Prostate gland (tissue), 2 donors: ENCODE measurements at regions not wholly inside any gene's neighbourhood (a gene's known extent, or its start where the extent isn't known, plus 50 kb on each side); places are given as distances from the start of the nearest gene placed in this dataset.

Experiments
- POLR2AphosphoS5 ChIP-seq: sonication (generic); formaldehyde crosslinking; IDR thresholded peaks from one replicate; pipeline ENCODE4 v1.6.1; 2017; ENCODE audit warnings: antibody characterized with exemption
- TF ChIP-seq, protein P1 (sequence below), 4 experiments: fragments of 200-600 bp in 2 of 4; fragments of 450-650 bp in 2 of 4; sonication (generic) in 2 of 4; IDR thresholded peaks; 1 replicate in 3 of 4; 2 replicates in 1 of 4; pipeline ENCODE4 v1.5.1; 2016 to 2019; ENCODE audit warnings: antibody characterized with exemption in 4 of 4, mild to moderate bottlenecking in 2 of 4, moderate library complexity in 2 of 4

- no peak for TF ChIP-seq POLR2AphosphoS5
- TF ChIP-seq, protein P1, sequence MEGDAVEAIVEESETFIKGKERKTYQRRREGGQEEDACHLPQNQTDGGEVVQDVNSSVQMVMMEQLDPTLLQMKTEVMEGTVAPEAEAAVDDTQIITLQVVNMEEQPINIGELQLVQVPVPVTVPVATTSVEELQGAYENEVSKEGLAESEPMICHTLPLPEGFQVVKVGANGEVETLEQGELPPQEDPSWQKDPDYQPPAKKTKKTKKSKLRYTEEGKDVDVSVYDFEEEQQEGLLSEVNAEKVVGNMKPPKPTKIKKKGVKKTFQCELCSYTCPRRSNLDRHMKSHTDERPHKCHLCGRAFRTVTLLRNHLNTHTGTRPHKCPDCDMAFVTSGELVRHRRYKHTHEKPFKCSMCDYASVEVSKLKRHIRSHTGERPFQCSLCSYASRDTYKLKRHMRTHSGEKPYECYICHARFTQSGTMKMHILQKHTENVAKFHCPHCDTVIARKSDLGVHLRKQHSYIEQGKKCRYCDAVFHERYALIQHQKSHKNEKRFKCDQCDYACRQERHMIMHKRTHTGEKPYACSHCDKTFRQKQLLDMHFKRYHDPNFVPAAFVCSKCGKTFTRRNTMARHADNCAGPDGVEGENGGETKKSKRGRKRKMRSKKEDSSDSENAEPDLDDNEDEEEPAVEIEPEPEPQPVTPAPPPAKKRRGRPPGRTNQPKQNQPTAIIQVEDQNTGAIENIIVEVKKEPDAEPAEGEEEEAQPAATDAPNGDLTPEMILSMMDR (IDR thresholded peaks at IDR 0.05): no peak
These were observed 227.7 kb upstream of the HMGA2 start for GRCh38 chr12:65596514-65597091.
